NK-92 treated with Interleukin-12 subunit alpha and Interleukin-12 subunit beta, amount 100 ng/mL, for 24 hours (cell line): ENCODE measurements at regions not wholly inside any gene's neighbourhood (a gene's known extent, or its start where the extent isn't known, plus 50 kb on each side); places are given as distances from the start of the nearest gene placed in this dataset.

Experiments
- DNase-seq: peaks from one replicate; lab custom pipeline; 2025; lab: John Stamatoyannopoulos, UW

GRCh38 chr12:126855768-126856167 is 1411.2 kb upstream of the TMEM132C start:
- DNase-seq = no peak

GRCh38 chr12:126856958-126857357 is 1410.0 kb upstream of the TMEM132C start:
- DNase-seq = no peak

- no peak for DNase-seq
These were observed 1408.4 kb upstream of the TMEM132C start for GRCh38 chr12:126858560-126858959.

- DNase-seq = no peak
These were observed 1406.8 kb upstream of the TMEM132C start for GRCh38 chr12:126860210-126860609.

- DNase-seq = no peak
These were observed 1404.5 kb upstream of the TMEM132C start for GRCh38 chr12:126862500-126862899.

GRCh38 chr12:126869644-126870043 is 1397.3 kb upstream of the TMEM132C start:
- no peak for DNase-seq

GRCh38 chr12:126873701-126874100 is 1393.3 kb upstream of the TMEM132C start:
- no peak for DNase-seq

GRCh38 chr12:126874427-126875026 is 1392.4 kb upstream of the TMEM132C start:
- no peak for DNase-seq

- DNase-seq = no peak
These were observed 1387.1 kb upstream of the TMEM132C start for GRCh38 chr12:126879842-126880241.

- DNase-seq = no peak
These were observed 1383.3 kb upstream of the TMEM132C start for GRCh38 chr12:126883697-126884096.

GRCh38 chr12:126889501-126889900 is 1377.5 kb upstream of the TMEM132C start:
- DNase-seq = no peak

GRCh38 chr12:126890097-126890496 is 1376.9 kb upstream of the TMEM132C start:
- DNase-seq = no peak

- DNase-seq = no peak
These were observed 1375.2 kb upstream of the TMEM132C start for GRCh38 chr12:126891789-126892188.

GRCh38 chr12:126895951-126896913 is 1370.7 kb upstream of the TMEM132C start:
- no peak for DNase-seq

GRCh38 chr12:126897102-126897501 is 1369.9 kb upstream of the TMEM132C start:
- no peak for DNase-seq

- no peak for DNase-seq
These were observed 1369.2 kb upstream of the TMEM132C start for GRCh38 chr12:126897778-126898177.

- no peak for DNase-seq
These were observed 1368.4 kb upstream of the TMEM132C start for GRCh38 chr12:126898562-126898961.

- no peak for DNase-seq
These were observed 1366.8 kb upstream of the TMEM132C start for GRCh38 chr12:126899926-126900792.

GRCh38 chr12:126903027-126903876 is 1363.7 kb upstream of the TMEM132C start:
- DNase-seq = no peak

- no peak for DNase-seq
These were observed 1361.2 kb upstream of the TMEM132C start for GRCh38 chr12:126905752-126906151.
